OCI-LY3 (cell line): ENCODE measurements at regions not wholly inside any gene's neighbourhood (a gene's known extent, or its start where the extent isn't known, plus 50 kb on each side); places are given as distances from the start of the nearest gene placed in this dataset.

Source experiments
- H2AFZ ChIP-seq: fragments of 200-600, 300-600 bp; shearing (Covaris generic); 2 replicates; pipeline ENCODE4 v1.6.0; 2014; ENCODE audit warnings: antibody characterized with exemption, low read depth, low read length
- H3K27ac ChIP-seq: fragments of 200-600, 300-600 bp; sonication (generic); 2 replicates; pipeline ENCODE4 v1.5.1; 2014; ENCODE audit warnings: mild to moderate bottlenecking, low read length, moderate library complexity, mixed read lengths
- H3K27me3 ChIP-seq: fragments of 200-600, 300-600 bp; sonication (generic); 2 replicates; pipeline ENCODE4 v1.6.1; 2014; ENCODE audit warnings: low read depth, low read length, mixed read lengths
- H3K36me3 ChIP-seq: fragments of 200-600, 300-600 bp; sonication (generic); replicated peaks from 2 replicates; pipeline ENCODE3; 2014; ENCODE audit warnings: low read depth, low read length, mixed read lengths
- H3K4me1 ChIP-seq: fragments of 300-600, 200-600 bp; sonication (generic); 2 replicates; pipeline ENCODE4 v1.6.1; 2014; ENCODE audit warnings: low read length, mixed read lengths
- H3K4me2 ChIP-seq: fragments of 200-600, 300-600 bp; sonication (generic); 2 replicates; pipeline ENCODE4 v1.6.1; 2014; ENCODE audit warnings: low read length, mixed read lengths
- H3K4me3 ChIP-seq: fragments of 300-600, 200-600 bp; sonication (generic); 2 replicates; pipeline ENCODE4 v1.5.1; 2014; ENCODE audit warnings: antibody characterized with exemption, mild to moderate bottlenecking, low read length, moderate library complexity
- H3K79me2 ChIP-seq: fragments of 300-600, 200-600 bp; shearing (Covaris generic); 2 replicates; pipeline ENCODE4 v1.6.1; 2014; ENCODE audit warnings: mild to moderate bottlenecking, low read length, mixed read lengths
- H3K9ac ChIP-seq: fragments of 300-600, 200-600 bp; shearing (Covaris generic); 2 replicates; pipeline ENCODE4 v1.6.0; 2014; ENCODE audit warnings: mild to moderate bottlenecking, low read length, moderate library complexity
- H3K9me3 ChIP-seq: fragments of 200-600, 300-600 bp; shearing (Covaris generic); 2 replicates; pipeline ENCODE4 v1.6.1; 2014; ENCODE audit warnings: low read length, mixed read lengths; ENCODE audit not compliant: insufficient read depth
- H4K20me1 ChIP-seq: fragments of 200-600, 300-600 bp; sonication (generic); 2 replicates; pipeline ENCODE4 v1.6.1; 2016; ENCODE audit warnings: low read length, mixed read lengths; ENCODE audit not compliant: insufficient read depth
- EZH2phosphoT487 ChIP-seq: fragments of 200-600 bp; shearing (Covaris generic); IDR thresholded peaks from 2 replicates; pipeline ENCODE4 v1.6.1; 2018; ENCODE audit warnings: antibody characterized with exemption, mixed run types, low read depth
- TF ChIP-seq, protein P1 (sequence below): fragments of 200-600, 300-600 bp; sonication (generic); IDR thresholded peaks from 2 replicates; pipeline ENCODE4 v1.5.1; 2014; ENCODE audit warnings: antibody characterized with exemption, low read length, low read depth

DNA sequence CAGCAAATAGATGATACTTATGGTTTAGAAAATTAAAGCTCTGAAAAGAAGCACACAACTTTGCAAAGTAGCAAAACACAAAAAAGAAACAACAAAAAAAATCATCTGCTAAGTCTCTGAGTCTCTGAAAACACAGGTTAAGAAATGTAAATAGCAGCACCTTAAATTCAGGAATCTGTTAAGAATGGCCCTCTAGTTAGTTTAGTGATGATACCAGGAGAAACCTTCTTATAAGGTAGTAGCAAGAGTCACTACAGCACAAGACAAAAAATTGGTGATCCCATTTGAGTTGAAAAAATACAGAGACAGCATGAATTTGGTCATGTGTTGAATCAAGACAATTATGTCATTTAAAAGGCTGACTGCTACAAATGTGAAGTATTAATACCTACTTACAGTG lies 308.2 kb upstream of the ADGRL3 start:
- Histone ChIP-seq H3K36me3 (no peaks in the 10 kb centered on the region), H3K27ac (no peak overlapping the region), H3K4me3 (no peak overlapping the region), H3K4me2 (no peak overlapping the region), H3K9ac (no peak overlapping the region), H3K79me2 (no peaks in the 10 kb centered on the region), H3K4me1 (no peaks in the 10 kb centered on the region), H4K20me1 (no peaks in the 10 kb centered on the region), H3K27me3 (no peaks in the 10 kb centered on the region), H3K9me3 (no peaks in the 10 kb centered on the region), H2AFZ (no peak overlapping the region)
- TF ChIP-seq, protein P1, sequence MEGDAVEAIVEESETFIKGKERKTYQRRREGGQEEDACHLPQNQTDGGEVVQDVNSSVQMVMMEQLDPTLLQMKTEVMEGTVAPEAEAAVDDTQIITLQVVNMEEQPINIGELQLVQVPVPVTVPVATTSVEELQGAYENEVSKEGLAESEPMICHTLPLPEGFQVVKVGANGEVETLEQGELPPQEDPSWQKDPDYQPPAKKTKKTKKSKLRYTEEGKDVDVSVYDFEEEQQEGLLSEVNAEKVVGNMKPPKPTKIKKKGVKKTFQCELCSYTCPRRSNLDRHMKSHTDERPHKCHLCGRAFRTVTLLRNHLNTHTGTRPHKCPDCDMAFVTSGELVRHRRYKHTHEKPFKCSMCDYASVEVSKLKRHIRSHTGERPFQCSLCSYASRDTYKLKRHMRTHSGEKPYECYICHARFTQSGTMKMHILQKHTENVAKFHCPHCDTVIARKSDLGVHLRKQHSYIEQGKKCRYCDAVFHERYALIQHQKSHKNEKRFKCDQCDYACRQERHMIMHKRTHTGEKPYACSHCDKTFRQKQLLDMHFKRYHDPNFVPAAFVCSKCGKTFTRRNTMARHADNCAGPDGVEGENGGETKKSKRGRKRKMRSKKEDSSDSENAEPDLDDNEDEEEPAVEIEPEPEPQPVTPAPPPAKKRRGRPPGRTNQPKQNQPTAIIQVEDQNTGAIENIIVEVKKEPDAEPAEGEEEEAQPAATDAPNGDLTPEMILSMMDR: no peak
- TF ChIP-seq EZH2phosphoT487: no peak

DNA sequence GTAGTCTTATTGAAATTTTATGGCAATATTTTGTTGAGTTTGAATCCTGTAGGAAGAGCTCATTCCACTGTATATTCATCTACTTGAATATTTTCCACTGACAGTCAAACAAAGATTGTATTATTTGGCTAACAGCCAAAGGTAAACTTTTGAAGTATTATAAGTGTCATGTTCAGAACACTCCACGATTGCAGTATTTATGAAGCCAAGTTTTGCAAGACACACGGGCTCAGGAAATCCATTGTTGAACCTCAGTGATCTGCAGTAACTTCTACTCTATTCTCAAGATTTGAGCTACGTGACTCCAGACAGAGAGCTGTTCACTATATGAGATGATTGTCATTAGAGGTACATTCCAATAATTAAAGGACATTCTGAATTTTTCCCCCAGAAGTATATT lies 302.7 kb upstream of the ADGRL3 start:
- no peaks in the 10 kb centered on the region for H3K36me3 ChIP-seq
- no peak overlapping the region for H3K27ac ChIP-seq
- TF ChIP-seq, protein P1: no peak
- no peak for TF ChIP-seq EZH2phosphoT487
- no peak overlapping the region for H3K4me3 ChIP-seq
- no peak overlapping the region for H2AFZ ChIP-seq
- no peaks in the 10 kb centered on the region for H3K27me3 ChIP-seq
- no peak overlapping the region for H3K4me2 ChIP-seq
- H3K9ac ChIP-seq: no peak overlapping the region
- H3K9me3 ChIP-seq: no peaks in the 10 kb centered on the region
- no peaks in the 10 kb centered on the region for H3K79me2 ChIP-seq
- no peaks in the 10 kb centered on the region for H3K4me1 ChIP-seq
- no peaks in the 10 kb centered on the region for H4K20me1 ChIP-seq

DNA sequence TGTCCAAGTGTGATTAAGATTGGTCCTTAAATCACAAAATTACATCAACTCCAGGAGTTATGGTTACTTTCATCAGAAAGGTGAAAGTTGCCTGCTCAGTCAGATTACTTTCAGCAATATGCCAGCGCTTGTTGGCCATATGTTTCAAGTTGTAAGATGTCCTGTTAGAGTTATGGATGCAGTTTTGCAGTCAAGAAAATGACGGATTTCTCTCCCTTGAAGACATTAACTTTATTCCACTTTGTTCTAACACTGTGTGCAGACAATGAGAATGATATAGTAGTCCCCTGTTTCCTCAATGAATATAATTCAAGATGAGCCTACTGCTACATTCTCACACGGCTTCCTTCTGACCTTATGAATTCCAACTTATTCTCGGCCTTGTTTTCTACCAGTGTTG lies 295.0 kb upstream of the ADGRL3 start:
- Histone ChIP-seq H4K20me1 (no peaks in the 10 kb centered on the region), H3K4me2 (no peak overlapping the region), H3K4me3 (no peak overlapping the region), H3K36me3 (no peaks in the 10 kb centered on the region), H3K79me2 (no peaks in the 10 kb centered on the region), H3K27me3 (no peaks in the 10 kb centered on the region), H3K4me1 (no peaks in the 10 kb centered on the region), H3K27ac (no peak overlapping the region), H2AFZ (no peak overlapping the region), H3K9ac (no peak overlapping the region), H3K9me3 (no peaks in the 10 kb centered on the region)
- TF ChIP-seq EZH2phosphoT487: no peak
- TF ChIP-seq, protein P1: no peak

DNA sequence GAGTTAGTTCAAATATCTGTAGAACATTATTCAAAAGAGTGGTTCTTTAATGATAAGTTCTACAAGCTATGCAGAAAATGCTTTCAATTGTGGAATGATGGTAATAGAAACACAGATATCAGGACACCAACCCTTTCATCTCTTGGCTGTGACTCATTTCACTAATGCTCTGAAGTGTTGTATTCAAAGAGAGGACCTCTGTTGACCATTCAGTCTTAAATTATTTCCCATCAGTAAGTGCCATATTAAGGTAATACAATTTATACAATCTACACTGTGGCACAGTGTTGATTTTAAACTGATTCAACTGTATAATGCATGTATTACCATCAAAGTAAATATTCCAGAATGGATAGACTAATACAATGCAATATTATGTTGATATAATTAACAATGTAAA lies 289.0 kb upstream of the ADGRL3 start:
- Histone ChIP-seq H3K27me3 (no peaks in the 10 kb centered on the region), H2AFZ (no peak overlapping the region), H4K20me1 (no peaks in the 10 kb centered on the region), H3K9me3 (no peaks in the 10 kb centered on the region), H3K27ac (no peak overlapping the region), H3K4me1 (no peaks in the 10 kb centered on the region), H3K9ac (no peak overlapping the region), H3K79me2 (no peaks in the 10 kb centered on the region), H3K36me3 (no peaks in the 10 kb centered on the region), H3K4me2 (no peak overlapping the region), H3K4me3 (no peak overlapping the region)
- TF ChIP-seq, protein P1: no peak
- no peak for TF ChIP-seq EZH2phosphoT487
